Mammary epithelial cell (primary cell): ENCODE measurements at regions not wholly inside any gene's neighbourhood (a gene's known extent, or its start where the extent isn't known, plus 50 kb on each side); places are given as distances from the start of the nearest gene placed in this dataset.

Source experiments
- CTCF ChIP-seq, 2 donors: IDR thresholded peaks in 1 of 2; conservative IDR thresholded peaks in 1 of 2; 2 replicates each; pipeline ENCODE4 v1.5.1; 2011 to 2012; ENCODE audit warnings: inconsistent platforms in 2 of 2, low read length in 2 of 2, mild to moderate bottlenecking in 2 of 2, control low read depth in 1 of 2, low read depth in 1 of 2; ENCODE audit not compliant: insufficient read depth in 1 of 2; ENCODE audit errors: extremely low read depth in 1 of 2
- EZH2 ChIP-seq: IDR thresholded peaks from 2 replicates; pipeline ENCODE4 v1.6.1; 2012; ENCODE audit warnings: low read length, inconsistent platforms, borderline replicate concordance

- TF ChIP-seq CTCF (conservative IDR thresholded peaks at IDR 0.05 in 1 of 2, IDR thresholded peaks at IDR 0.05 in 1 of 2; ENCODE audit: extremely low read depth in 1 of 2, insufficient read depth in 1 of 2, low read depth in 1 of 2, low read length in 2 of 2) (no peak), EZH2 (no peak)
Measured at GRCh38 chr15:98202256-98202655, 241.8 kb downstream of the ARRDC4 start.
